ENCODE measurements at regions not wholly inside any gene's neighbourhood (a gene's known extent, or its start where the extent isn't known, plus 50 kb on each side); places are given as distances from the start of the nearest gene placed in this dataset.
"Not testable (repeated sequence)": the region's sequence is repeated elsewhere in the genome, so short reads cannot be mapped to it uniquely, and the experiment has no call there.

GRCh38 chr9:26664087-26664773 lies 228.4 kb downstream of the CAAP1 start:
- TF ChIP-seq POLR2A, CTCF (IDR thresholded peaks at IDR 0.05): not testable (repeated sequence)

Data from testis (tissue), 2 donors.